ENCODE measurements at regions not wholly inside any gene's neighbourhood (a gene's known extent, or its start where the extent isn't known, plus 50 kb on each side); places are given as distances from the start of the nearest gene placed in this dataset.

DNA sequence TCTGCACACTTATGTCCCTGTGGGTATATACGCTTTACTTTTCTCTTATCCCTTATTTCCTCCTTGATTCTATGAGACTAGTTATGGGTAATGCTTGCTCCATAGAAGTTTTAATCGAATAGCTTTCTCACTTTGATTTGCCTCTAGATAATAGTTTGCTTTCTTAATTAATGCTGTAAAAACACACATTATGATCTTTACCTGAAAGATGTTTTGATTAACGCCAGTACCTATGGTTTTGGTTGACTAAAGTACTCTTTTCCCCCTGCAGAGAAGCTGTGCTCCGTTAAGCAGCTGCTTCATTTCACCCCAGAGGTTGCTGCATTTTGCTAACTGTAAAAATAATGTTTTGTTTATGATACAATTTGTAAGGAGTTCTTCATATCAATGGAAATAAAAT, 362.3 kb downstream of the FLRT2 start:
- H3K4me3 ChIP-seq = no peak overlapping the region
- H3K4me1 ChIP-seq = no peaks in the 10 kb centered on the region
- no peak for DNase-seq (ENCODE audit: extremely low spot score)
- no peak for TF ChIP-seq POLR2A (IDR thresholded peaks at IDR 0.05; ENCODE audit: low read depth)
- no peak for TF ChIP-seq POLR2AphosphoS5 (IDR thresholded peaks at IDR 0.05)
- TF ChIP-seq EP300 (IDR thresholded peaks at IDR 0.05) = no peak
- no peaks in the 10 kb centered on the region for H3K9me3 ChIP-seq
- no peaks in the 10 kb centered on the region for H3K36me3 ChIP-seq
- no peaks in the 10 kb centered on the region for H3K27me3 ChIP-seq
- H3K27ac ChIP-seq (replicated peaks in 1 of 4) = no peak overlapping the region
- 74% methylated on average over 4 of the region's 4 CpGs for WGBS
- intact Hi-C loops (cut with DNase I) = no loop called here

DNA sequence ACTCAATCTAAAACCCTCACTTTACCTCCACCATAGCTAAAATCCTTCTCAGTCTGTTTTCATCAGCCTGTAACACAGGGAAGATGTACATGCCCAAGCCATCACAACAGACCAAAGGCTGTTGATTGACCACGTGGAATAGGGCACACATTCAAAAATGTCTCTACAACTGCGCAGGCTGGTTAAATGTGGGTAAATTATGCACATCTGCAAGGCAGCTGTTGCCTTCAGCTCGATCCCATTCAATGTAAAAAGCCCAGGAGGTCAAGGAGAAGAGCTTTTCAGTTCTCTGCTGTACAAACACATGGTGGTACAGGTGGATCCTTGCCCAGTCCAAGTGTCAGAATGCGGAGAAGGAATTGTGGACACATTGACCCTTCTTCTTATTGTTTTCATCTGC, 354.0 kb downstream of the FLRT2 start:
- H3K4me3 ChIP-seq = no peak overlapping the region
- DNase-seq (ENCODE audit: extremely low spot score) = no peak
- no peaks in the 10 kb centered on the region for H3K36me3 ChIP-seq
- H3K4me1 ChIP-seq = no peaks in the 10 kb centered on the region
- TF ChIP-seq, protein P1, sequence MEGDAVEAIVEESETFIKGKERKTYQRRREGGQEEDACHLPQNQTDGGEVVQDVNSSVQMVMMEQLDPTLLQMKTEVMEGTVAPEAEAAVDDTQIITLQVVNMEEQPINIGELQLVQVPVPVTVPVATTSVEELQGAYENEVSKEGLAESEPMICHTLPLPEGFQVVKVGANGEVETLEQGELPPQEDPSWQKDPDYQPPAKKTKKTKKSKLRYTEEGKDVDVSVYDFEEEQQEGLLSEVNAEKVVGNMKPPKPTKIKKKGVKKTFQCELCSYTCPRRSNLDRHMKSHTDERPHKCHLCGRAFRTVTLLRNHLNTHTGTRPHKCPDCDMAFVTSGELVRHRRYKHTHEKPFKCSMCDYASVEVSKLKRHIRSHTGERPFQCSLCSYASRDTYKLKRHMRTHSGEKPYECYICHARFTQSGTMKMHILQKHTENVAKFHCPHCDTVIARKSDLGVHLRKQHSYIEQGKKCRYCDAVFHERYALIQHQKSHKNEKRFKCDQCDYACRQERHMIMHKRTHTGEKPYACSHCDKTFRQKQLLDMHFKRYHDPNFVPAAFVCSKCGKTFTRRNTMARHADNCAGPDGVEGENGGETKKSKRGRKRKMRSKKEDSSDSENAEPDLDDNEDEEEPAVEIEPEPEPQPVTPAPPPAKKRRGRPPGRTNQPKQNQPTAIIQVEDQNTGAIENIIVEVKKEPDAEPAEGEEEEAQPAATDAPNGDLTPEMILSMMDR (IDR thresholded peaks at IDR 0.05) = no peak
- no peak for TF ChIP-seq POLR2AphosphoS5 (IDR thresholded peaks at IDR 0.05)
- no peak for TF ChIP-seq EP300 (IDR thresholded peaks at IDR 0.05)
- TF ChIP-seq POLR2A (IDR thresholded peaks at IDR 0.05; ENCODE audit: low read depth) = no peak
- intact Hi-C loops (cut with DNase I) = no loop called here
- H3K27ac ChIP-seq (replicated peaks in 1 of 4) = no peak overlapping the region
- 63% methylated on average over 4 of the region's 4 CpGs for WGBS
- H3K27me3 ChIP-seq = no peaks in the 10 kb centered on the region
- H3K9me3 ChIP-seq = no peaks in the 10 kb centered on the region

DNA sequence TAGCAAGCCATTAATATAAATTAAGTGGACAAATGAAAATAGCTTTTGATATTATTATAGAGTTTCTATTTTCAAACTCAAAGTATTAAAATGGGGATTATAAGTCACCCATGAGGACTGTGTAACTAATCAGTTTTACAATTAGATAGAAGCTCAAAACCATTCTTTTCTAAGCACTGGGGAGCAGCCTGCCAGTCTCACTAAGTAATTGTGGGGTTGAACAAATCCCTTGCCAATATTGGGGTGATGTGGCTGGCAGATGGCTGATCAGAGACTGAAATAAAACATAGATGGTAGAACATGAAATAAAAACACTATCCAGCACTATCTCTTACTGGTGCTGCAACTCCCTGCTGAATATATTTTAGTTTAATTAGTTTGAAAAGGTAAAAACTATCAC, 353.2 kb downstream of the FLRT2 start:
- H3K27me3 ChIP-seq = no peaks in the 10 kb centered on the region
- H3K4me3 ChIP-seq = no peak overlapping the region
- no peaks in the 10 kb centered on the region for H3K36me3 ChIP-seq
- H3K27ac ChIP-seq (replicated peaks in 1 of 4) = no peak overlapping the region
- H3K4me1 ChIP-seq = no peaks in the 10 kb centered on the region
- no peak for DNase-seq (ENCODE audit: extremely low spot score)
- no peak for TF ChIP-seq EP300 (IDR thresholded peaks at IDR 0.05)
- TF ChIP-seq, protein P1 (IDR thresholded peaks at IDR 0.05) = no peak
- no peak for TF ChIP-seq POLR2AphosphoS5 (IDR thresholded peaks at IDR 0.05)
- TF ChIP-seq POLR2A (IDR thresholded peaks at IDR 0.05; ENCODE audit: low read depth) = no peak
- H3K9me3 ChIP-seq = no peaks in the 10 kb centered on the region
- intact Hi-C loops (cut with DNase I) = no loop called here

DNA sequence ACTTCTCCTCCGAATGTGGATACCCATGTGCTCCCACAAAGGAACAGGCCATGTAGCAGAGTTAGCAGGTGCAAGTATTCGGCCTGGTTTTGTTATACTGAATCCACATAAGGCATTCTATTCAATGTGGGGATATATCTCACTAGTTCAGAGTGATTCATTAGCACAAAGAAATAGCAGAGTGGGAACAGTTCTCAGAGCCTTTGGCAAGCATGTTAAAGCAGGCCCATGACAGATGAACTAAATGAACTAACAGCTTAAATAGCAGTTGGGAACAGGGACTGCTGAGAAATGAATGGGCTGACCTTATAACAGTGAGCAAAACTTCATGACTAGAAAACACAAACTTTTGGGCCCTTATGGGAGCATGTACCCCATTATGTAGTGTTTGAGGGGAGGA, 352.0 kb downstream of the FLRT2 start:
- 87% methylated on average over 2 of the region's 2 CpGs for WGBS
- no peaks in the 10 kb centered on the region for H3K36me3 ChIP-seq
- TF ChIP-seq EP300 (IDR thresholded peaks at IDR 0.05) (no peak), POLR2AphosphoS5 (IDR thresholded peaks at IDR 0.05) (no peak), POLR2A (IDR thresholded peaks at IDR 0.05; ENCODE audit: low read depth) (no peak)
- TF ChIP-seq, protein P1 (IDR thresholded peaks at IDR 0.05) = no peak
- no peak overlapping the region for H3K27ac ChIP-seq (replicated peaks in 1 of 4)
- no peaks in the 10 kb centered on the region for H3K27me3 ChIP-seq
- H3K4me1 ChIP-seq = no peaks in the 10 kb centered on the region
- no peak overlapping the region for H3K4me3 ChIP-seq
- DNase-seq (ENCODE audit: extremely low spot score) = no peak
- H3K9me3 ChIP-seq = no peaks in the 10 kb centered on the region
- intact Hi-C loops (cut with DNase I) = no loop called here

DNA sequence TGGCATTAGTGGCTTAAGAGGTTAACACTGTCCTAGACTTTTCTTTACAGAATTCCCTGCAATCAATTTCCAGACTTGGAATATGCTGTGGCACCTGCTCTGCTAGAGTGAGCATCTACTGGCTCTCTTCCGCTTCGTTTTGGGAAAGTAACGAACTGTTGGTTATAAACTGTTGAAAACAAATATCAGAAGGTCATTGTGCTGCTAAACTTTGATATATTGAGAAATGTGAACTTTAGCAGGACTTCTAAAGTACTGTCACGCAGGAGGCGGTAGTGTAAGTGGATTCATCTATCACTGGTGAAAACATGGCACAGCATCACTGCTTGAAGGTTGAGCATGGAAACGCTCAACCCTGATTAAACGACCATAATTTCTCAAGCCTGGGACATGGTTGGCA, 348.9 kb downstream of the FLRT2 start:
- no peak for DNase-seq (ENCODE audit: extremely low spot score)
- Histone ChIP-seq H3K4me3 (no peak overlapping the region), H3K9me3 (no peaks in the 10 kb centered on the region), H3K27me3 (no peaks in the 10 kb centered on the region), H3K36me3 (no peaks in the 10 kb centered on the region), H3K27ac (replicated peaks in 1 of 4) (no peak overlapping the region), H3K4me1 (no peaks in the 10 kb centered on the region)
- TF ChIP-seq, protein P1 (IDR thresholded peaks at IDR 0.05) = no peak
- TF ChIP-seq EP300 (IDR thresholded peaks at IDR 0.05) (no peak), POLR2A (IDR thresholded peaks at IDR 0.05; ENCODE audit: low read depth) (no peak)
- intact Hi-C loops (cut with DNase I) = no loop called here
- 80% methylated on average over 7 of the region's 7 CpGs for WGBS
